ENCODE measurements at regions not wholly inside any gene's neighbourhood (a gene's known extent, or its start where the extent isn't known, plus 50 kb on each side); places are given as distances from the start of the nearest gene placed in this dataset.

DNA sequence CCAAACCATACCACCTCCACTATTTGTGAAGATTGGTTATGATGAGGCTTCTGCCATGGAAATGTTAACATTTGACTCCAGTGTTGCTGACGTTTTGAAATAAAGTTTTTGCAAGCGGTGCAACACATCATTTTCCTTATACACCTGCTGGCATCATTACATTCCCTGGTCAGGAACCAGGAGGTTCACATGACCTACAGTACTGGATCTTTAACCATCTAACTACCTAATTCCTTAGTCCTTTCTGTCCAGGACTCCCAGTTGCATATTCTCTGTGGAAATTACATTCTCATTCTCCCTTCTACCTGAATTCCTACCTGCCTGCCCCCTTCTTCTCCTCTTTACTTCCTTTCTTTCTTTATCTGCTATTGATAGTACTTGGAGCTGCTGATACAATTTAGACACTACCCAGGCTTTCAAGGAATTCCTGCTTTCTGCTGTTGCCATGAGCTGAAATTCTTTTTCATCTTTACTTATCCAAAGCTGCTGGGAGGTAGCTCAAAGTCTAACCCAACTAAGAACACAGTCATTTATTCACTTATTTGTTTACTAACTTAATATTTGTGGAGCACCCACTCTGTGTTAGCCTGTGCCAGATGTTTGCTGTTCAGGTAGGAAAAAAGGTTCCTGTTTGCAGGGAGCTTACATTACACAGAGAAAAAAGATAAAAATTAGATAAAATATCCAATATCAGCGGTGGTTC is 144.2 kb downstream of the EDEM1 start:
- no peak overlapping the region for H3K4me3 ChIP-seq
- TF ChIP-seq, protein P1, sequence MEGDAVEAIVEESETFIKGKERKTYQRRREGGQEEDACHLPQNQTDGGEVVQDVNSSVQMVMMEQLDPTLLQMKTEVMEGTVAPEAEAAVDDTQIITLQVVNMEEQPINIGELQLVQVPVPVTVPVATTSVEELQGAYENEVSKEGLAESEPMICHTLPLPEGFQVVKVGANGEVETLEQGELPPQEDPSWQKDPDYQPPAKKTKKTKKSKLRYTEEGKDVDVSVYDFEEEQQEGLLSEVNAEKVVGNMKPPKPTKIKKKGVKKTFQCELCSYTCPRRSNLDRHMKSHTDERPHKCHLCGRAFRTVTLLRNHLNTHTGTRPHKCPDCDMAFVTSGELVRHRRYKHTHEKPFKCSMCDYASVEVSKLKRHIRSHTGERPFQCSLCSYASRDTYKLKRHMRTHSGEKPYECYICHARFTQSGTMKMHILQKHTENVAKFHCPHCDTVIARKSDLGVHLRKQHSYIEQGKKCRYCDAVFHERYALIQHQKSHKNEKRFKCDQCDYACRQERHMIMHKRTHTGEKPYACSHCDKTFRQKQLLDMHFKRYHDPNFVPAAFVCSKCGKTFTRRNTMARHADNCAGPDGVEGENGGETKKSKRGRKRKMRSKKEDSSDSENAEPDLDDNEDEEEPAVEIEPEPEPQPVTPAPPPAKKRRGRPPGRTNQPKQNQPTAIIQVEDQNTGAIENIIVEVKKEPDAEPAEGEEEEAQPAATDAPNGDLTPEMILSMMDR (IDR thresholded peaks at IDR 0.05): no peak
- no peak for DNase-seq (ENCODE audit: low spot score)
- H3K27ac ChIP-seq: no peak overlapping the region

DNA sequence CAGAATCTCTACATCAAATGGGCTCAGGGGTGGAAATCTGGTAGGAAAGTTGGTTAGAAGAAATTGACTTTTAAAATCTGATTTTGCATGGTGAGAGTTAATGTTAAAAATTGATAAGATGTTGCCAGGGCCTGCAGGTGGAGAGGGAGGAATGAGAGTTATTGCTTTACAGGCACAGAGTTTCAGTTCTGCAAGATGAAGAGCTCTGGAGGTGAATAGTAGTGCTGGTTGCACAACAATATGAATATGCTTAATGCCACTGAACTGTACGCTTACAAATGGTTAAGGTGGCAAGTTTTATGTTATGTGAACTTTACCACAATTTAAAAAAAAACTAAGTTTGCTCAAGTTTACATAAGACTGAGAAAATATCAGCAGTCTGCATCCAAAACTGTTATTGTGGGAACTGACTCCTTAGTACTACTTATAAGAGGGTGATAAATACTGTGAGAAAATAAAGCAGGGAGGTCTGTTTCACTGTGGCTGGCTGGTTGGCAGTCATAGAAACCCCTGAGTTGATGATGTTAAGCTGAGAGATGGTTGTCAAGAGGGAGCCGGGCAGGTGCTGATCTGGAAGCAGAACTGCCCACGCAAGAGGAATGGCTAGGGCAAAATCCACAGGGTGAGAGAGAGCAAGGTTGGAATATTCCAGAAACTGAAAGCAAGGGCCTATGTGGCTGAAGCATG is 144.9 kb downstream of the EDEM1 start:
- Histone ChIP-seq H3K4me3 (no peak overlapping the region), H3K27ac (no peak overlapping the region)
- no peak for DNase-seq (ENCODE audit: low spot score)
- TF ChIP-seq, protein P1 (IDR thresholded peaks at IDR 0.05): no peak

DNA sequence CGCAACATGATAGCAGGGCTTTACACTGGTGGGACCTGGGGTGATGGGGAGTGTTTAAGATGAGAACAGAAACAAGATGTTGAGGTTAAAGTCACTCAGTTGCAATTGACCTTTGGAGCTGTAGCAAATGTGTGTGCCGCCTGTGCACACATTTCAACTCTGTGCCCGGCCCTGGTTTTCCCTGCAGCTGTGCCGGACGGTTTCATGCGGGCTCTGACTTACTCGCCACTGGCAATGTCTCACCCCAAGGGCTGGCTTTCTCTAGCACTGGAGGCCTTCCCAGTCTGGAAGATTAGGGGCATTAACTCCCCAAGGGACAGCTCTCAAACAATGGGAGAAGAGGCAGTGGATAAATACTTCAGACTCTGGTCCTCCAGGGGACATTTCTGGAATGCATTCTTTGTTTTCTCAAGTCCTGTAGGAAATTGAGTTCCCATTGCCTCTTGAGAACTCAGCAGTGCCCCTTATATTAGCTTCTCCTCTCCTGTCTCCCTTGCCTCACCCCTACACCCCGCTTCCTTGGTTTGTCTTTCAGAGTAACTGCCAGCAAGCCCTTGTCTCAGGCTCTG is 152.5 kb downstream of the EDEM1 start:
- no peak overlapping the region for H3K4me3 ChIP-seq
- TF ChIP-seq, protein P1 (IDR thresholded peaks at IDR 0.05): no peak
- no peak for DNase-seq (ENCODE audit: low spot score)

DNA sequence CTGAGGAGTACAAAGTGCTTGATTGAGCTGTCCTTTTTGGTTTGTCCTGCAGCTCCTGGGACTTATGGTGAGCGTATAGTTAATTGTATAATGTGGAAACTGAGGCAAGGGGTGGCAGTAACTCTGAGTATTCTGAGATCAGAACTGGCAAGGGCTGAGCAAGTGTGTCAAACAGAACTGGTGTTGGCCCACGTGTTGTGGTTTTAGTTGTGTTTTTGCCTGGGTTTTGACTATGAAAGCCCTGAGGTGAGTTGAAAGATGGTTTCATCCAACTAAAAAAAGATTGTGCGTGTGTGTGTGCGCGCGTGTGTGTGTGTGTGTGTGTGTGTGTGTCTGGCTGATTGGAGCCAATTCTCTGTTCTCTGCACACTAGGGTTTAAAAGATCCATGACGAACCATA is 154.1 kb downstream of the EDEM1 start:
- TF ChIP-seq, protein P1 (IDR thresholded peaks at IDR 0.05): no peak
- no peak for DNase-seq (ENCODE audit: low spot score)
- Histone ChIP-seq H3K27ac (no peak overlapping the region), H3K4me3 (no peak overlapping the region)

More for the DNA sequence above, 152.5 kb downstream of the EDEM1 start:
- no peak overlapping the region for H3K27ac ChIP-seq

DNA sequence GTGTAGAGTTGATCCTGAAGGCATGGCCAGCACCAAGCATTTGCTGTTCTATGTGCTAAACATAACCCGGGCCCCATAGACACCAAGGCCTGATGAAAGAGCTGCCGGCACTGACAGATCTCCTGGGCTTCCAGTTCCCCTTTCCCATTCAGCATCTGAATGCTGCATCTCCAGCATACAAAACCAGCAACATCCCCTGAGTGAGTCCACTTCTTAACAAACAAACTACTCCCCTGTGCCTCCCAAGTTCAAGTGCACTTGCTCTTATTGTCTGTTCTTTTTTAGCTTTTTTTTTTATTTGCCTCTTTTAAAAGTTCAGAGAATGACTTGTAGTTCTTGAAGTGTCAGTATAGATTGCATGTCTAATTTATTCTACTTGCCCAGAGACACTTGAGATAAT is 156.0 kb downstream of the EDEM1 start:
- no peak overlapping the region for H3K4me3 ChIP-seq
- H3K27ac ChIP-seq: no peak overlapping the region
- DNase-seq (ENCODE audit: low spot score): no peak
- TF ChIP-seq, protein P1 (IDR thresholded peaks at IDR 0.05): no peak

DNA sequence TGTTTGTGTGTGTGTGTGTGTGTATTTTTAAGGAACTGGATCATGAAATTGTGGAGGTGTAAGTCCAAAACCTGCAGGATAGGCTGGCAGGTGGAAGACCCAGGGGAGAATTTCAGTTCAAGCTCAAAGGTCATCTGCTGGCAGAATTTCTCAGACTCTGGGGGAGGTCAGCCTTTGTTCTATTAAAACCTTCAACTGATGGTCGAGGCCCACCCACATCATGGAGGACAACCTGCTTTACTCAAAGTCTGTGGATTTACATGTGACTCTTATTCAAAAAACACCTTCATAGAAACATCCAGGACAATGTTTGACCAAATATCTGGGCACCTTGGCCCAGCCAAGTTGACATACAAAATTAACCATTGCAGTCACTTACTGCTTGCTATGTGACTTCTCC is 157.2 kb downstream of the EDEM1 start:
- Histone ChIP-seq H3K27ac (no peak overlapping the region), H3K4me3 (no peak overlapping the region)
- TF ChIP-seq, protein P1 (IDR thresholded peaks at IDR 0.05): no peak
- no peak for DNase-seq (ENCODE audit: low spot score)

All from coronary artery (tissue), 2 donors.